ENCODE measurements at regions not wholly inside any gene's neighbourhood (a gene's known extent, or its start where the extent isn't known, plus 50 kb on each side); places are given as distances from the start of the nearest gene placed in this dataset.

- TF ChIP-seq YY1 (IDR thresholded peaks at IDR 0.05; ENCODE audit: insufficient read depth, insufficient read length): no peak
- TF ChIP-seq SUZ12 (IDR thresholded peaks at IDR 0.05; ENCODE audit: extremely low read depth, insufficient read depth, insufficient read length): no peak
Observed at GRCh38 chr13:95485518-95486144, 66.9 kb upstream of the CLDN10 start.

Measured in NT2/D1 (cell line).